AG04449 (cell line): ENCODE measurements at regions not wholly inside any gene's neighbourhood (a gene's known extent, or its start where the extent isn't known, plus 50 kb on each side); places are given as distances from the start of the nearest gene placed in this dataset.

Experiments
- CTCF ChIA-PET: fragments of 350-600 bp; formaldehyde crosslinking; extraction: SDS; loops from one replicate; lab custom pipeline; 2021; ENCODE audit warnings: antibody characterized with exemption; lab: Yijun Ruan, JAX
- POLR2A ChIA-PET: fragments of 400-600, 350-600 bp; formaldehyde crosslinking; extraction: SDS; loops from one replicate; lab custom pipeline; 2020; ENCODE audit warnings: antibody characterized with exemption, inconsistent platforms; lab: Yijun Ruan, JAX
- DNase-seq: peaks from one replicate; pipeline ENCODE4 v3.0.0-alpha.2; 2010; ENCODE audit warnings: low read depth, low spot score
- H3K4me3 ChIP-seq: 2 replicates; pipeline ENCODE4 v1.5.1; 2011; ENCODE audit warnings: low read depth, mild to moderate bottlenecking, control low read depth, low read length
- CTCF ChIP-seq: IDR thresholded peaks from one replicate; pipeline ENCODE4 v1.5.1; 2011; ENCODE audit warnings: mild to moderate bottlenecking, moderate library complexity, low read length, control low read depth, inconsistent platforms; ENCODE audit not compliant: insufficient read depth; ENCODE audit errors: missing control alignments

GRCh38 chr1:47519971-47520370 is 82.1 kb downstream of the FOXD2 start:
- ChIA-PET CTCF (interaction anchor here (1.6 kb wide), 1 partner anchor 10 kb away, joined by 4 read pairs; no protein-coding TSS in a partner anchor), POLR2A (no interaction called here)
- TF ChIP-seq CTCF, result no peak
- H3K4me3 ChIP-seq, result no peak overlapping the region
- no peak for DNase-seq

- H3K4me3 ChIP-seq, result no peak overlapping the region
- CTCF ChIA-PET, result no interaction called here
- no peak for DNase-seq
- TF ChIP-seq CTCF, result no peak
- POLR2A ChIA-PET, result no interaction called here
Measured at GRCh38 chr1:47521034-47521881, 83.4 kb downstream of the FOXD2 start.

- ChIA-PET CTCF (interaction anchor here (1.1 to 1.3 kb wide), 2 partner anchors 10 to 187 kb away, joined by 4 read pairs; no protein-coding TSS in a partner anchor), POLR2A (no interaction called here)
- no peak overlapping the region for H3K4me3 ChIP-seq
- TF ChIP-seq CTCF, result no peak
- DNase-seq, result no peak
Measured at GRCh38 chr1:47522935-47523834, 85.3 kb downstream of the FOXD2 start.

GRCh38 chr1:47523835-47524215 is 86.0 kb downstream of the FOXD2 start:
- DNase-seq, result no peak
- TF ChIP-seq CTCF, result no peak
- no peak overlapping the region for H3K4me3 ChIP-seq
- CTCF ChIA-PET, result interaction anchor here (1.1 to 1.3 kb wide), 2 partner anchors 9 to 187 kb away, joined by 4 read pairs; no protein-coding TSS in a partner anchor
- POLR2A ChIA-PET, result no interaction called here

- CTCF ChIA-PET, result interaction anchor here (1.3 kb wide), 1 partner anchor 186 kb away, joined by 4 read pairs; no protein-coding TSS in a partner anchor
- no peak for DNase-seq
- no peak for TF ChIP-seq CTCF
- no peak overlapping the region for H3K4me3 ChIP-seq
- POLR2A ChIA-PET, result no interaction called here
Measured at GRCh38 chr1:47524272-47524671, 86.4 kb downstream of the FOXD2 start.

- no peak for DNase-seq
Measured at GRCh38 chr1:47527653-47528272, 89.9 kb downstream of the FOXD2 start.

More at GRCh38 chr1:47527653-47528272, 89.9 kb downstream of the FOXD2 start:
- TF ChIP-seq CTCF, result peak; percentile 33
- H3K4me3 ChIP-seq, result no peak overlapping the region
- ChIA-PET POLR2A (no interaction called here), CTCF (interaction anchor here (1.0 to 6.4 kb wide), 5 partner anchors 90 to 199 kb away, joined by 4 to 38 read pairs (median 9); partner anchors contain the start of gene FOXD2)
